H1 (cell line): ENCODE measurements at regions not wholly inside any gene's neighbourhood (a gene's known extent, or its start where the extent isn't known, plus 50 kb on each side); places are given as distances from the start of the nearest gene placed in this dataset.

ENCODE experiments used
- CTCF ChIA-PET: fragments of 300-600 bp; sonication (Branson Sonifier 250); formaldehyde crosslinking; loops from one replicate; lab custom pipeline; 2021; ENCODE audit not compliant: partially characterized antibody; lab: Charles Lee
- POLR2A ChIA-PET: fragments of 300-600 bp; sonication (Branson Sonifier 250); formaldehyde crosslinking; loops from one replicate; lab custom pipeline; 2021; ENCODE audit warnings: inconsistent platforms; ENCODE audit not compliant: partially characterized antibody; lab: Charles Lee
- DNase-seq, 2 experiments: peaks; one replicate each; pipeline versions ENCODE4 v3.0.0 to v3.0.0-alpha.2; 2010 to 2022; ENCODE audit warnings: low spot score in 2 of 2, low read depth in 1 of 2, mixed read lengths in 1 of 2
- FAIRE-seq: peaks from 2 replicates; lab custom pipeline; 2011; peaks lifted over from hg19 to GRCh38; lab: Jason Lieb, UNC
- H2AFZ ChIP-seq: 2 replicates; pipeline ENCODE4 v1.8.1; 2012; ENCODE audit warnings: low read length, inconsistent platforms
- H2AK5ac ChIP-seq: 2 replicates; pipeline ENCODE4 v1.6.1; 2013; ENCODE audit warnings: low read depth, low read length
- H2BK120ac ChIP-seq: replicated peaks from 2 replicates; pipeline ENCODE3; 2013; ENCODE audit warnings: low read depth, low read length, inconsistent platforms
- H2BK12ac ChIP-seq: 2 replicates; pipeline ENCODE4 v1.6.1; 2013; ENCODE audit warnings: low read depth, low read length
- H2BK15ac ChIP-seq: 2 replicates; pipeline ENCODE4 v1.6.1; 2013; ENCODE audit warnings: low read length
- H2BK20ac ChIP-seq: 2 replicates; pipeline ENCODE4 v1.6.1; 2013; ENCODE audit warnings: low read length
- H2BK5ac ChIP-seq: 2 replicates; pipeline ENCODE4 v1.6.1; 2013; ENCODE audit warnings: low read depth, low read length
- H3K14ac ChIP-seq: 2 replicates; pipeline ENCODE4 v1.6.1; 2013; ENCODE audit warnings: inconsistent platforms; ENCODE audit not compliant: insufficient read length
- H3K18ac ChIP-seq: 2 replicates; pipeline ENCODE4 v1.6.1; 2013; ENCODE audit warnings: low read length; ENCODE audit errors: extremely low read depth
- H3K23ac ChIP-seq: 2 replicates; pipeline ENCODE4 v1.6.1; 2013; ENCODE audit warnings: inconsistent platforms; ENCODE audit not compliant: insufficient read length
- H3K23me2 ChIP-seq: 2 replicates; pipeline ENCODE4 v1.6.1; 2013; ENCODE audit warnings: low read depth, low read length
- H3K27ac ChIP-seq: 2 replicates; pipeline ENCODE4 v1.6.1; 2011; ENCODE audit warnings: low read depth, low read length, inconsistent platforms
- H3K27me3 ChIP-seq, 4 experiments: replicated peaks in 1 of 4; 1 replicate in 1 of 4; 2 replicates in 3 of 4; pipeline versions ENCODE4 v1.6.1 to v1.8.1; 2011 to 2013; ENCODE audit warnings: low read length in 3 of 4, mild to moderate bottlenecking in 3 of 4, inconsistent platforms in 2 of 4, mixed read lengths in 2 of 4, moderate library complexity in 1 of 4; ENCODE audit not compliant: control insufficient read depth in 3 of 4, insufficient read depth in 3 of 4; ENCODE audit errors: extremely low read depth in 1 of 4
- H3K36me3 ChIP-seq, 4 experiments: 2 replicates each; pipeline versions ENCODE4 v1.6.1 to v1.8.1; 2011 to 2013; ENCODE audit warnings: mild to moderate bottlenecking in 4 of 4, low read length in 3 of 4, moderate library complexity in 2 of 4, control low read depth in 1 of 4, inconsistent platforms in 1 of 4; ENCODE audit not compliant: insufficient read depth in 4 of 4, control insufficient read depth in 2 of 4
- H3K4ac ChIP-seq: replicated peaks from 2 replicates; pipeline ENCODE3; 2013; ENCODE audit warnings: low read length, low read depth, mixed read lengths, inconsistent platforms; ENCODE audit not compliant: insufficient read length
- H3K4me1 ChIP-seq, 4 experiments: replicated peaks in 1 of 4; 1 replicate in 1 of 4; 2 replicates in 3 of 4; pipeline versions ENCODE4 v1.6.1 to v1.8.1; 2011 to 2013; ENCODE audit warnings: low read length in 3 of 4, inconsistent platforms in 2 of 4, mixed read lengths in 1 of 4; ENCODE audit not compliant: insufficient read depth in 4 of 4, control insufficient read depth in 3 of 4
- H3K4me2 ChIP-seq, 2 experiments: 2 replicates each; pipeline versions ENCODE4 v1.6.1 to v1.8.1; 2011 to 2013; ENCODE audit warnings: low read depth in 2 of 2, low read length in 2 of 2, control low read depth in 1 of 2, inconsistent platforms in 1 of 2, mild to moderate bottlenecking in 1 of 2; ENCODE audit not compliant: insufficient read depth in 1 of 2
- H3K4me3 ChIP-seq, 4 experiments: fragments of 200-600, 300-600 bp in 1 of 4; sonication (generic), shearing (Covaris generic), sonication (Bioruptor Twin) in 1 of 4; 2 replicates each; pipeline versions ENCODE4 v1.5.1 to v1.8.1; 2011 to 2016; ENCODE audit warnings: low read length in 4 of 4, low read depth in 3 of 4, control low read depth in 2 of 4, inconsistent platforms in 2 of 4, mild to moderate bottlenecking in 2 of 4, mixed read lengths in 1 of 4, moderate library complexity in 1 of 4; ENCODE audit not compliant: insufficient read depth in 2 of 4; ENCODE audit errors: extremely low read depth in 1 of 4
- H3K56ac ChIP-seq: replicated peaks from 2 replicates; pipeline ENCODE3; 2013; ENCODE audit warnings: low read depth, mild to moderate bottlenecking, mixed read lengths, low read length, inconsistent platforms; ENCODE audit not compliant: insufficient read length
- H3K79me1 ChIP-seq: 2 replicates; pipeline ENCODE4 v1.6.1; 2013; ENCODE audit warnings: low read depth, low read length, control low read depth
- H3K79me2 ChIP-seq, 2 experiments: 2 replicates each; pipeline versions ENCODE4 v1.6.1 to v1.8.1; 2012 to 2013; ENCODE audit warnings: low read length in 2 of 2, mild to moderate bottlenecking in 2 of 2, inconsistent platforms in 1 of 2; ENCODE audit not compliant: insufficient read depth in 2 of 2, control insufficient read depth in 1 of 2
- H3K9ac ChIP-seq, 4 experiments: replicated peaks in 1 of 4; 1 replicate in 1 of 4; 2 replicates in 3 of 4; pipeline versions ENCODE4 v1.6.1 to v1.8.1; 2011 to 2013; ENCODE audit warnings: low read depth in 3 of 4, low read length in 3 of 4, control low read depth in 2 of 4, mild to moderate bottlenecking in 2 of 4, moderate library complexity in 2 of 4, inconsistent platforms in 1 of 4; ENCODE audit errors: extremely low read depth in 1 of 4
- H3K9me3 ChIP-seq, 2 experiments: 2 replicates each; pipeline versions ENCODE4 v1.6.1 to v1.8.1; 2012 to 2013; ENCODE audit warnings: mild to moderate bottlenecking in 2 of 2, moderate library complexity in 2 of 2, control low read depth in 1 of 2, inconsistent platforms in 1 of 2, low read depth in 1 of 2, low read length in 1 of 2, mixed read lengths in 1 of 2; ENCODE audit not compliant: insufficient read depth in 2 of 2
- H4K20me1 ChIP-seq, 2 experiments: replicated peaks in 1 of 2; 2 replicates each; pipeline versions ENCODE3 to v1.8.1; 2011 to 2013; ENCODE audit warnings: inconsistent platforms in 2 of 2, low read length in 2 of 2, mild to moderate bottlenecking in 1 of 2; ENCODE audit not compliant: insufficient read depth in 2 of 2, control insufficient read depth in 1 of 2
- H4K5ac ChIP-seq: 2 replicates; pipeline ENCODE4 v1.6.1; 2013; ENCODE audit warnings: low read length, low read depth, mixed read lengths, inconsistent platforms; ENCODE audit not compliant: insufficient read length
- H4K8ac ChIP-seq: 2 replicates; pipeline ENCODE4 v1.8.0; 2013; ENCODE audit warnings: mild to moderate bottlenecking, moderate library complexity, low read length, inconsistent platforms; ENCODE audit not compliant: insufficient read depth; ENCODE audit errors: extremely low read depth
- H4K91ac ChIP-seq: replicated peaks from 2 replicates; pipeline ENCODE3; 2013; ENCODE audit warnings: low read length, mixed read lengths, inconsistent platforms; ENCODE audit not compliant: insufficient read length
- EP300 ChIP-seq, 2 experiments: IDR thresholded peaks; 1 replicate in 1 of 2; 2 replicates in 1 of 2; pipeline ENCODE4 v1.6.1; 2011 to 2012; ENCODE audit warnings: low read depth in 2 of 2, low read length in 2 of 2, mild to moderate bottlenecking in 2 of 2, borderline replicate concordance in 1 of 2, inconsistent platforms in 1 of 2, moderate library complexity in 1 of 2
- JUN ChIP-seq: IDR thresholded peaks from 2 replicates; pipeline ENCODE4 v1.6.1; 2011; ENCODE audit warnings: low read depth, mild to moderate bottlenecking, improper control_type of control experiment, low read length
- KDM5A ChIP-seq: fragments of 200-600 bp; IDR thresholded peaks from 2 replicates; pipeline ENCODE4 v1.7.1; 2012; ENCODE audit warnings: mild to moderate bottlenecking, low read length, inconsistent platforms, mixed read lengths
- RAD21 ChIP-seq, 2 experiments: IDR thresholded peaks in 1 of 2; conservative IDR thresholded peaks in 1 of 2; 2 replicates each; pipeline ENCODE4 v1.6.1; 2011; ENCODE audit warnings: low read depth in 2 of 2, low read length in 2 of 2, improper control_type of control experiment in 1 of 2, inconsistent platforms in 1 of 2, mild to moderate bottlenecking in 1 of 2, moderate library complexity in 1 of 2
- SAP30 ChIP-seq: fragments of 300-600 bp; sonication (generic); IDR thresholded peaks from 2 replicates; pipeline ENCODE4 v1.7.1; 2012; ENCODE audit warnings: low read length, moderate library complexity, mild to moderate bottlenecking, inconsistent platforms; ENCODE audit not compliant: insufficient read depth, insufficient replicate concordance
- SIN3A ChIP-seq, 2 experiments: IDR thresholded peaks in 1 of 2; conservative IDR thresholded peaks in 1 of 2; 2 replicates each; pipeline ENCODE4 v1.6.1; 2011 to 2012; ENCODE audit warnings: low read length in 2 of 2, improper control_type of control experiment in 1 of 2, low read depth in 1 of 2, mild to moderate bottlenecking in 1 of 2
- SIRT6 ChIP-seq: IDR thresholded peaks from one replicate; pipeline ENCODE4 v1.7.1; 2012; ENCODE audit warnings: low read length, inconsistent platforms
- SP2 ChIP-seq: IDR thresholded peaks from 2 replicates; pipeline ENCODE4 v1.6.1; 2012; ENCODE audit warnings: mild to moderate bottlenecking, low read length, inconsistent platforms
- SUZ12 ChIP-seq: fragments of 200-600 bp; sonication (generic); IDR thresholded peaks from 2 replicates; pipeline ENCODE4 v1.6.1; 2012; ENCODE audit warnings: mild to moderate bottlenecking, inconsistent platforms, low read length, moderate library complexity, mixed read lengths
- whole genome bisulfite sequencing, 2 experiments: shearing (Covaris generic) in 1 of 2; methylation state at CpG; one replicate each; pipeline versions ENCODE4 v1.1.6 to v1.1.7; 2013 to 2015; ENCODE audit warnings: low lambda C conversion rate in 2 of 2, mixed read lengths in 2 of 2, inconsistent platforms in 1 of 2, low coverage in 1 of 2, missing lambda C conversion rate in 1 of 2; ENCODE audit not compliant: insufficient replicate concordance in 2 of 2, insufficient coverage in 1 of 2, insufficient read length in 1 of 2; ENCODE audit errors: extremely low coverage in 1 of 2, missing lambda C conversion rate in 1 of 2; 5-methylcytosine and 5-hydroxymethylcytosine counted together

DNA sequence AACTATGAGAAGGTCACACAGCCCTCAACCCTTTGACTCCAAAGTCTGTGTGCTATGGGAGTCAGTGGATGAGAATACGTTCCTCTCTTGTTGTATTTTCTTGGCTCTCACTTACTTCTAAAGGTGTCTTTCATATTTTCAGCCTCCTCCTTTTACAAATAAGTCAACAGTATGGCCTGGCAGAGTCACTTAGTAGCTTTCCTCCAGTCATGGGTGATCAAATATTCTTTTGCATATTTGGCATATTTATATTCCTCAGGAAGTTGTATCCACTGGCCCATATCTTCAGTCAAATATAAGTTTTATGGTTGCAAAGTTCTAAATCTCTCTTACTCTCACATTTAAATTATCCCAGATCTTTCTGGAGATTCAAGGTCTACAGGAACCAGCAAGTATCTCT lies 327.5 kb downstream of the ETS1 start:
- no peak overlapping the region for H2AFZ ChIP-seq

More for the DNA sequence above, 327.5 kb downstream of the ETS1 start:
- no peak overlapping the region for H3K18ac ChIP-seq
- H4K20me1 ChIP-seq: no peaks in the 10 kb centered on the region
- no peak overlapping the region for H4K5ac ChIP-seq
- H3K27ac ChIP-seq: no peak overlapping the region
- no peak overlapping the region for H2AK5ac ChIP-seq
- WGBS, 2 experiments: 100% methylated on average over 1 of the region's 1 CpG; no CpG with 5 or more reads in 1 of the 2 experiments
- H3K4me3 ChIP-seq: no peak overlapping the region
- H3K27me3 ChIP-seq: no peaks in the 10 kb centered on the region
- no peaks in the 10 kb centered on the region for H3K36me3 ChIP-seq
- no peak overlapping the region for H2BK20ac ChIP-seq
- CTCF ChIA-PET: interaction anchor here (1.0 to 1.5 kb wide), 4 partner anchors 8 to 571 kb away, joined by 3 to 5 read pairs (median 3); no protein-coding TSS in a partner anchor
- TF ChIP-seq JUN (no peak), SIN3A (conservative IDR thresholded peaks at IDR 0.05 in 1 of 2, IDR thresholded peaks at IDR 0.05 in 1 of 2; ENCODE audit: low read depth in 1 of 2, low read length in 2 of 2) (no peak), SAP30 (no peak), SIRT6 (no peak), EP300 (IDR thresholded peaks at IDR 0.05; ENCODE audit: borderline replicate concordance in 1 of 2, low read depth in 2 of 2, low read length in 2 of 2) (no peak), RAD21 (IDR thresholded peaks at IDR 0.05 in 1 of 2, conservative IDR thresholded peaks at IDR 0.05 in 1 of 2; ENCODE audit: low read depth in 2 of 2, low read length in 2 of 2) (no peak), KDM5A (no peak), SP2 (no peak), SUZ12 (no peak)
- H3K4ac ChIP-seq: no peak overlapping the region
- H3K4me2 ChIP-seq: no peak overlapping the region
- POLR2A ChIA-PET: interaction anchor here (0.8 kb wide), 1 partner anchor 267 kb away, joined by 6 read pairs; no protein-coding TSS in a partner anchor
- no peaks in the 10 kb centered on the region for H3K79me2 ChIP-seq
- FAIRE-seq (no peak), DNase-seq (no peak)
- no peak overlapping the region for H4K8ac ChIP-seq
- no peak overlapping the region for H3K56ac ChIP-seq
- no peak overlapping the region for H2BK5ac ChIP-seq
- no peaks in the 10 kb centered on the region for H3K23me2 ChIP-seq
- no peaks in the 10 kb centered on the region; a peak in 1 of 7 replicates for H3K4me1 ChIP-seq
- H3K23ac ChIP-seq: no peak overlapping the region
- H2BK12ac ChIP-seq: no peak overlapping the region
- H4K91ac ChIP-seq: no peak overlapping the region
- H3K14ac ChIP-seq: no peak overlapping the region
- no peak overlapping the region for H2BK120ac ChIP-seq
- H3K9me3 ChIP-seq: no peaks in the 10 kb centered on the region
- H3K9ac ChIP-seq: no peak overlapping the region
- H2BK15ac ChIP-seq: no peak overlapping the region
- no peaks in the 10 kb centered on the region for H3K79me1 ChIP-seq
